HepG2 (cell line): ENCODE measurements at regions not wholly inside any gene's neighbourhood (a gene's known extent, or its start where the extent isn't known, plus 50 kb on each side); places are given as distances from the start of the nearest gene placed in this dataset.

Source experiments
- ATAC-seq: fragments of 200-7000 bp; cut with Tn5 transposase; 3 replicates; pipeline ENCODE4 v1.9.1; 2020; ENCODE audit warnings: mild to moderate bottlenecking, moderate library complexity
- BruUV-seq: library from RNA; stranded (reverse); fragments of 400-500 nt; replicated peaks from 2 replicates; lab custom pipeline; 2021; lab: Mats Ljungman, UMichigan
- CTCF ChIA-PET: fragments of 300-600 bp; formaldehyde crosslinking; extraction: SDS; loops from one replicate; lab custom pipeline; 2021; ENCODE audit warnings: low total read pairs, inconsistent platforms, low intra/inter-chr PET ratio; lab: Yijun Ruan, JAX
- POLR2A ChIA-PET: fragments of 350-600 bp; sonication (Branson Sonifier 250); formaldehyde crosslinking; loops from one replicate; lab custom pipeline; 2020; ENCODE audit warnings: antibody characterized with exemption, inconsistent platforms; lab: Yijun Ruan, JAX
- DNase-seq: peaks from one replicate; pipeline ENCODE4 v3.0.0-alpha.2; 2015; ENCODE audit warnings: low spot score
- FAIRE-seq: peaks from 3 replicates; lab custom pipeline; 2011; peaks lifted over from hg19 to GRCh38; lab: Jason Lieb, UNC
- H2AFZ ChIP-seq: one replicate; pipeline ENCODE4 v1.6.1; 2011; ENCODE audit warnings: low read length, inconsistent platforms
- H3K27ac ChIP-seq: fragments of 300-600 bp; 3 replicates; pipeline ENCODE4 v1.8.0; 2011; ENCODE audit warnings: mixed run types, mild to moderate bottlenecking, mixed read lengths, low read length, inconsistent platforms; ENCODE audit not compliant: insufficient read depth; ENCODE audit errors: extremely low read length
- H3K27me3 ChIP-seq, 2 experiments: fragments of 200-600 bp in 1 of 2; 2 replicates in 1 of 2; 3 replicates in 1 of 2; pipeline versions ENCODE4 v1.6.0 to v1.8.0; 2011; ENCODE audit warnings: low read length in 2 of 2, mild to moderate bottlenecking in 2 of 2, moderate library complexity in 2 of 2, inconsistent platforms in 1 of 2; ENCODE audit not compliant: insufficient read depth in 2 of 2, control insufficient read depth in 1 of 2
- H3K36me3 ChIP-seq, 2 experiments: fragments of 200-600 bp in 1 of 2; replicated peaks in 1 of 2; 2 replicates in 1 of 2; 3 replicates in 1 of 2; pipeline versions ENCODE4 v1.5.1 to v1.8.0; 2011; ENCODE audit warnings: low read length in 2 of 2, inconsistent platforms in 1 of 2; ENCODE audit not compliant: insufficient read depth in 2 of 2, control insufficient read depth in 1 of 2
- H3K4me1 ChIP-seq: 2 replicates; pipeline ENCODE4 v1.5.1; 2012; ENCODE audit warnings: low read length, inconsistent platforms; ENCODE audit not compliant: insufficient read depth
- H3K4me2 ChIP-seq: 2 replicates; pipeline ENCODE4 v1.6.0; 2011; ENCODE audit warnings: low read depth, low read length, inconsistent platforms
- H3K4me3 ChIP-seq, 3 experiments: fragments of 200-600 bp in 1 of 3; sonication (generic), shearing (Covaris generic) in 1 of 3; replicated peaks in 1 of 3; 2 replicates each; pipeline ENCODE4 v1.5.1; 2011 to 2016; ENCODE audit warnings: low read length in 3 of 3, inconsistent platforms in 2 of 3, low read depth in 2 of 3, mild to moderate bottlenecking in 2 of 3, control low read depth in 1 of 3, mixed read lengths in 1 of 3; ENCODE audit not compliant: insufficient read depth in 1 of 3
- H3K79me2 ChIP-seq: one replicate; pipeline ENCODE4 v1.6.1; 2011; ENCODE audit warnings: low read length, inconsistent platforms; ENCODE audit not compliant: insufficient read depth
- H3K9ac ChIP-seq: 2 replicates; pipeline ENCODE4 v1.6.0; 2011; ENCODE audit warnings: mild to moderate bottlenecking, low read depth, low read length, inconsistent platforms; ENCODE audit not compliant: insufficient read depth
- H3K9me3 ChIP-seq: 2 replicates; pipeline ENCODE4 v1.5.1; 2012; ENCODE audit warnings: mild to moderate bottlenecking, low read length
- H4K20me1 ChIP-seq: 2 replicates; pipeline ENCODE4 v1.6.0; 2011; ENCODE audit warnings: inconsistent platforms, mild to moderate bottlenecking, low read length, moderate library complexity; ENCODE audit not compliant: insufficient read depth
- CBX1 ChIP-seq: IDR thresholded peaks from one replicate; pipeline ENCODE4 v1.6.1; 2016; ENCODE audit warnings: antibody characterized with exemption, low read depth
- HMGA1 ChIP-seq: sonication (generic); formaldehyde crosslinking; conservative IDR thresholded peaks from 2 replicates; pipeline ENCODE4 v1.4.0; 2020; ENCODE audit warnings: missing genetic modification reagents
- KLF11 ChIP-seq: IDR thresholded peaks from 2 replicates; pipeline ENCODE4 v1.6.1; 2016; ENCODE audit warnings: missing compliant biosample characterization
- MIXL1 ChIP-seq: IDR thresholded peaks from 2 replicates; pipeline ENCODE4 v1.6.1; 2016
- NPAS2 ChIP-seq: sonication (generic); formaldehyde crosslinking; IDR thresholded peaks from 2 replicates; pipeline ENCODE4 v1.8.0; 2022; ENCODE audit warnings: mild to moderate bottlenecking, missing genetic modification reagents, borderline replicate concordance
- PPARG ChIP-seq: conservative IDR thresholded peaks from 2 replicates; pipeline ENCODE4 v1.6.1; 2016; ENCODE audit warnings: missing biosample characterization, missing genetic modification reagents
- RAD21 ChIP-seq: fragments of 450-650 bp; formaldehyde crosslinking; IDR thresholded peaks from 2 replicates; pipeline ENCODE4 v1.5.0; 2020; ENCODE audit warnings: mild to moderate bottlenecking
- SATB2 ChIP-seq: sonication (generic); formaldehyde crosslinking; IDR thresholded peaks from 2 replicates; pipeline ENCODE4 v1.5.0; 2020; ENCODE audit warnings: missing genetic modification reagents
- SETDB1 ChIP-seq: sonication (generic); formaldehyde crosslinking; IDR thresholded peaks from 2 replicates; pipeline ENCODE4 v1.5.1; 2020; ENCODE audit warnings: missing genetic modification reagents, mild to moderate bottlenecking, borderline replicate concordance
- SNAPC2 ChIP-seq: sonication (generic); formaldehyde crosslinking; IDR thresholded peaks from 2 replicates; pipeline ENCODE4 v1.8.1; 2022; ENCODE audit warnings: mild to moderate bottlenecking, missing genetic modification reagents
- TBL1XR1 ChIP-seq: fragments of 150-350 bp; IDR thresholded peaks from 2 replicates; pipeline ENCODE4 v1.6.1; 2014; ENCODE audit warnings: borderline replicate concordance, low read length; ENCODE audit not compliant: partially characterized antibody
- ZNF546 ChIP-seq: sonication (generic); formaldehyde crosslinking; conservative IDR thresholded peaks from 2 replicates; pipeline ENCODE4 v1.8.1; 2023; ENCODE audit warnings: mild to moderate bottlenecking, missing genetic modification reagents
- ZNF7 ChIP-seq: IDR thresholded peaks from 2 replicates; pipeline ENCODE4 v1.6.1; 2016; ENCODE audit warnings: missing biosample characterization, missing genetic modification reagents
- WGBS: methylation state at CpG from one replicate; pipeline ENCODE4 v1.1.6; 2017; ENCODE audit warnings: low lambda C conversion rate; 5-methylcytosine and 5-hydroxymethylcytosine counted together
- in situ Hi-C: cut with HindIII; loops from 2 replicates; pipeline ENCODE4 v1.10.0; 2017; ENCODE audit warnings: low pct_unique_long_range_greater_than_20kb; ENCODE audit not compliant: extremely low pct_ligation_motif_present
- intact Hi-C: fragments of 100-400 bp; cut with micrococcal nuclease; formaldehyde crosslinking; loops from one replicate; pipeline ENCODE4 v1.10.0; 2022; ENCODE audit not compliant: unreplicated experiment
- TF ChIP-seq, protein P1 (sequence below): sonication (generic); formaldehyde crosslinking; IDR thresholded peaks from 2 replicates; pipeline ENCODE4 v1.5.0; 2020; ENCODE audit warnings: missing genetic modification reagents, mild to moderate bottlenecking, borderline replicate concordance
- TF ChIP-seq, protein P2 (sequence below): IDR thresholded peaks from 2 replicates; pipeline ENCODE4 v1.6.1; 2016; ENCODE audit warnings: missing compliant biosample characterization, missing genetic modification reagents, borderline replicate concordance
- TF ChIP-seq, protein P3 (sequence below): sonication (generic); formaldehyde crosslinking; IDR thresholded peaks from 2 replicates; pipeline ENCODE4 v1.4.0; 2020; ENCODE audit warnings: missing genetic modification reagents
- TF ChIP-seq, protein P4 (sequence below): sonication (generic); formaldehyde crosslinking; IDR thresholded peaks from 2 replicates; pipeline ENCODE4 v1.9.0; 2022; ENCODE audit warnings: missing genetic modification reagents, mild to moderate bottlenecking, borderline replicate concordance

DNA sequence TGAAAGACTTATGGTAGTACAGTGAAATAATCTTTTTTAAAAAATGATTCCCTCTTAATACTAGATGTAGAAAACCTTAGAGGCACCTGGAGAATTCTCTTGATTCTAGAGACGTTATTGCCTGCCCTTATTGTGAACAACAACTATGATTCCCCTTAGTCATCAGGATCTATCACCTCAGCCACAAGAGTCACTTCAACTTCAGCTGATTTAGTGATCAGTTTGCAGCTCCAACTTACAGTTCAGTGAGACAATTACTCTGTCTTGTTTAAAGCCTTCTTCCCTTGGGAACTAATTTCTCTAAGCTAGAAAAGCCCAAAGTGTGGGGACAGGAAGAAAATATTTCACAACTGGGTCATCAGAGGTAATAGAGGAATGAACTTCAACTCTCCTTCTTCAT, 254.3 kb upstream of the SLITRK1 start:
- no peaks in the 10 kb centered on the region for H3K27me3 ChIP-seq
- no TSS peak for BruUV-seq
- no peaks in the 10 kb centered on the region for H4K20me1 ChIP-seq
- H3K9ac ChIP-seq: no peak overlapping the region
- H3K27ac ChIP-seq: no peak overlapping the region
- H3K36me3 ChIP-seq: no peaks in the 10 kb centered on the region
- intact Hi-C loops (no loop called here), in situ Hi-C loops (no loop called here)
- ChIA-PET CTCF (no interaction called here), POLR2A (no interaction called here)
- TF ChIP-seq, protein P1, sequence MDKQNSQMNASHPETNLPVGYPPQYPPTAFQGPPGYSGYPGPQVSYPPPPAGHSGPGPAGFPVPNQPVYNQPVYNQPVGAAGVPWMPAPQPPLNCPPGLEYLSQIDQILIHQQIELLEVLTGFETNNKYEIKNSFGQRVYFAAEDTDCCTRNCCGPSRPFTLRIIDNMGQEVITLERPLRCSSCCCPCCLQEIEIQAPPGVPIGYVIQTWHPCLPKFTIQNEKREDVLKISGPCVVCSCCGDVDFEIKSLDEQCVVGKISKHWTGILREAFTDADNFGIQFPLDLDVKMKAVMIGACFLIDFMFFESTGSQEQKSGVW (CRISPR knock-in tag): no peak
- TF ChIP-seq, protein P2, sequence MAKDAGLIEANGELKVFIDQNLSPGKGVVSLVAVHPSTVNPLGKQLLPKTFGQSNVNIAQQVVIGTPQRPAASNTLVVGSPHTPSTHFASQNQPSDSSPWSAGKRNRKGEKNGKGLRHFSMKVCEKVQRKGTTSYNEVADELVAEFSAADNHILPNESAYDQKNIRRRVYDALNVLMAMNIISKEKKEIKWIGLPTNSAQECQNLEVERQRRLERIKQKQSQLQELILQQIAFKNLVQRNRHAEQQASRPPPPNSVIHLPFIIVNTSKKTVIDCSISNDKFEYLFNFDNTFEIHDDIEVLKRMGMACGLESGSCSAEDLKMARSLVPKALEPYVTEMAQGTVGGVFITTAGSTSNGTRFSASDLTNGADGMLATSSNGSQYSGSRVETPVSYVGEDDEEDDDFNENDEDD: no peak
- TF ChIP-seq, protein P3, sequence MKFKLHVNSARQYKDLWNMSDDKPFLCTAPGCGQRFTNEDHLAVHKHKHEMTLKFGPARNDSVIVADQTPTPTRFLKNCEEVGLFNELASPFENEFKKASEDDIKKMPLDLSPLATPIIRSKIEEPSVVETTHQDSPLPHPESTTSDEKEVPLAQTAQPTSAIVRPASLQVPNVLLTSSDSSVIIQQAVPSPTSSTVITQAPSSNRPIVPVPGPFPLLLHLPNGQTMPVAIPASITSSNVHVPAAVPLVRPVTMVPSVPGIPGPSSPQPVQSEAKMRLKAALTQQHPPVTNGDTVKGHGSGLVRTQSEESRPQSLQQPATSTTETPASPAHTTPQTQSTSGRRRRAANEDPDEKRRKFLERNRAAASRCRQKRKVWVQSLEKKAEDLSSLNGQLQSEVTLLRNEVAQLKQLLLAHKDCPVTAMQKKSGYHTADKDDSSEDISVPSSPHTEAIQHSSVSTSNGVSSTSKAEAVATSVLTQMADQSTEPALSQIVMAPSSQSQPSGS: no peak
- TF ChIP-seq MIXL1 (CRISPR knock-in tag) (no peak), PPARG (CRISPR knock-in tag) (no peak), SETDB1 (no peak)
- no peaks in the 10 kb centered on the region for H3K4me1 ChIP-seq
- 0% methylated on average over 1 of the region's 1 CpG for WGBS
- DNase-seq (no peak), FAIRE-seq (no peak), ATAC-seq (no peak)
- no peak overlapping the region for H2AFZ ChIP-seq
- no peaks in the 10 kb centered on the region for H3K79me2 ChIP-seq
- no peak overlapping the region for H3K4me3 ChIP-seq
- no peak overlapping the region for H3K4me2 ChIP-seq
- 0 out of 2 replicates have a peak, but pooled peaks cover 4% of the 10 kb centered on the region for H3K9me3 ChIP-seq

DNA sequence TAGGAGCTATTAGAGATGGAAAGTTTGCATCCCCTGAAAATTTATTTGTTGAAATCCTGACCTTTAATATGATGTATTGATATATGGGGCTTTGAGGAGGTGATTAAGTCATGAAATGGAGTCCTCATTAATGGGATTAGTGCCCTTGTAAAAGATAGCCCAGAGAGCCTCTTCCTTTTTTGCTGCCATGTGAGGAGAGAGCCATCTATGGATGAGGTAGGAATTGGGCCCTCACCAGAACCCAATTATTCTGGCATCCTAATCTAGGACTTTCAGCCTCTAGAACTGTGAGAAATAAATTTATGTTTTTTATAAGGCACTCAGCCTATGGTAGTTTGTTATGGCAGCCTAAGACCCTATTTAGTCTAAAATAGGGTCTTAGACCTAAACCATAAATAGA, 250.2 kb upstream of the SLITRK1 start:
- Histone ChIP-seq H3K4me1 (no peaks in the 10 kb centered on the region), H3K36me3 (no peaks in the 10 kb centered on the region), H3K4me3 (no peak overlapping the region), H2AFZ (no peak overlapping the region), H3K79me2 (no peaks in the 10 kb centered on the region), H3K9me3 (0 out of 2 replicates have a peak, but pooled peaks cover 4% of the 10 kb centered on the region), H3K4me2 (no peak overlapping the region), H3K27me3 (no peaks in the 10 kb centered on the region), H4K20me1 (no peaks in the 10 kb centered on the region), H3K9ac (no peak overlapping the region), H3K27ac (no peak overlapping the region)
- BruUV-seq: no TSS peak
- ATAC-seq: no peak
- intact Hi-C loops (no loop called here), in situ Hi-C loops (no loop called here)
- CTCF ChIA-PET: no interaction called here
- no peak for DNase-seq
- no peak for FAIRE-seq
- POLR2A ChIA-PET: no interaction called here
- TF ChIP-seq RAD21 (CRISPR knock-in tag) (no peak), ZNF7 (CRISPR knock-in tag) (no peak), HMGA1 (CRISPR knock-in tag) (no peak), SATB2 (CRISPR knock-in tag) (no peak), KLF11 (no peak), SNAPC2 (CRISPR knock-in tag) (no peak), TBL1XR1 (no peak), CBX1 (no peak), ZNF546 (CRISPR knock-in tag) (no peak), NPAS2 (CRISPR knock-in tag) (no peak)
- TF ChIP-seq, protein P4, sequence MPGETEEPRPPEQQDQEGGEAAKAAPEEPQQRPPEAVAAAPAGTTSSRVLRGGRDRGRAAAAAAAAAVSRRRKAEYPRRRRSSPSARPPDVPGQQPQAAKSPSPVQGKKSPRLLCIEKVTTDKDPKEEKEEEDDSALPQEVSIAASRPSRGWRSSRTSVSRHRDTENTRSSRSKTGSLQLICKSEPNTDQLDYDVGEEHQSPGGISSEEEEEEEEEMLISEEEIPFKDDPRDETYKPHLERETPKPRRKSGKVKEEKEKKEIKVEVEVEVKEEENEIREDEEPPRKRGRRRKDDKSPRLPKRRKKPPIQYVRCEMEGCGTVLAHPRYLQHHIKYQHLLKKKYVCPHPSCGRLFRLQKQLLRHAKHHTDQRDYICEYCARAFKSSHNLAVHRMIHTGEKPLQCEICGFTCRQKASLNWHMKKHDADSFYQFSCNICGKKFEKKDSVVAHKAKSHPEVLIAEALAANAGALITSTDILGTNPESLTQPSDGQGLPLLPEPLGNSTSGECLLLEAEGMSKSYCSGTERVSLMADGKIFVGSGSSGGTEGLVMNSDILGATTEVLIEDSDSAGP (CRISPR knock-in tag): no peak
